ENCODE measurements at regions not wholly inside any gene's neighbourhood (a gene's known extent, or its start where the extent isn't known, plus 50 kb on each side); places are given as distances from the start of the nearest gene placed in this dataset.

DNA sequence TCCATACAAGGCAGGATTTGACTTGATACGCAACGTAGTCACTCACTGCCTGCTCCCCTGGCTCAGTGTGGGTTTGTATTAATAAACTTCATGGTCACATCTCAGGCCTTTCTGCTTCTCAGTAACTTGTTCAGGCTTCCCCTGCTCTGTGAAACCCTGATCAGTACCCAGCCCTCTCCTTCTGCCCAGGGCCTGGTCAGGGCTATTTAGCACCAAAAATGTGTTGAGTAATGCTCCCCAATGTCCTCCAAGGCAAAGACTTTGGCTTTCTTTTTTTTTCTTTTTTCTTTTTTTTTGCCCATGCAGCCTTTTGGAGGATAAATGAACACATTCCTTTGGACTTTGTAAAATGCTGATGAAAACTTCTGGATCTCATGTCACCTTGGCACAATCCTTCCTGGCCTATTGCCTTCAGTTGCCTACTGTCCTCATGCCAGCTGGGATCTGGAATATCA is 399.2 kb upstream of the KLF4 start:
- H3K36me3 Mint-ChIP-seq (ENCODE audit: low read depth) = peaks cover 3% of the 10 kb centered on the region; the same call in 2 of the 3 replicates
- Histone ChIP-seq H3K27ac (ENCODE audit: low read depth) (no peak overlapping the region), H4K20me1 (replicated peaks; ENCODE audit: insufficient read depth) (no peaks in the 10 kb centered on the region), H3K4me3 (no peak overlapping the region), H3K4me1 (ENCODE audit: insufficient read depth) (no peaks in the 10 kb centered on the region), H3K36me3 (ENCODE audit: insufficient read depth) (no peaks in the 10 kb centered on the region), H3F3A (replicated peaks; ENCODE audit: low read depth) (no peaks in the 10 kb centered on the region), H3K9me2 (ENCODE audit: insufficient read depth) (peaks cover 3% of the 10 kb centered on the region), H3K27me3 (ENCODE audit: insufficient read depth) (no peaks in the 10 kb centered on the region), H3K4me2 (no peak overlapping the region), H3K79me2 (replicated peaks; ENCODE audit: insufficient read depth) (no peaks in the 10 kb centered on the region), H2AFZ (no peak overlapping the region)
- H3K9me3 Mint-ChIP-seq = peaks cover 3% of the 10 kb centered on the region; the same call in 1 of the 3 replicates
- H3K27me3 Mint-ChIP-seq (ENCODE audit: insufficient read depth, low read depth, poor library complexity) = no peaks in the 10 kb centered on the region
- no peak overlapping the region for H3K27ac Mint-ChIP-seq
- ATAC-seq (no peak), DNase-seq (ENCODE audit: low spot score) (no peak)
- no peak overlapping the region for H3K4me3 Mint-ChIP-seq
- no peaks in the 10 kb centered on the region for H3K4me1 Mint-ChIP-seq
- TF ChIP-seq POLR2AphosphoS5 (IDR thresholded peaks at IDR 0.05; ENCODE audit: low read depth) = no peak
- no peak for TF ChIP-seq ZNF114 (CRISPR knock-in tag; IDR thresholded peaks at IDR 0.05)
- no peak for TF ChIP-seq CREB1 (CRISPR knock-in tag; IDR thresholded peaks at IDR 0.05; ENCODE audit: low read depth)
- no peak for TF ChIP-seq STAT1 (IDR thresholded peaks at IDR 0.05; ENCODE audit: unreplicated experiment)
- no peak for TF ChIP-seq NANOG (IDR thresholded peaks at IDR 0.05; ENCODE audit: borderline replicate concordance)
- TF ChIP-seq EZH2 (IDR thresholded peaks at IDR 0.05; ENCODE audit: low read depth, unreplicated experiment) = no peak
- TF ChIP-seq, protein P1, sequence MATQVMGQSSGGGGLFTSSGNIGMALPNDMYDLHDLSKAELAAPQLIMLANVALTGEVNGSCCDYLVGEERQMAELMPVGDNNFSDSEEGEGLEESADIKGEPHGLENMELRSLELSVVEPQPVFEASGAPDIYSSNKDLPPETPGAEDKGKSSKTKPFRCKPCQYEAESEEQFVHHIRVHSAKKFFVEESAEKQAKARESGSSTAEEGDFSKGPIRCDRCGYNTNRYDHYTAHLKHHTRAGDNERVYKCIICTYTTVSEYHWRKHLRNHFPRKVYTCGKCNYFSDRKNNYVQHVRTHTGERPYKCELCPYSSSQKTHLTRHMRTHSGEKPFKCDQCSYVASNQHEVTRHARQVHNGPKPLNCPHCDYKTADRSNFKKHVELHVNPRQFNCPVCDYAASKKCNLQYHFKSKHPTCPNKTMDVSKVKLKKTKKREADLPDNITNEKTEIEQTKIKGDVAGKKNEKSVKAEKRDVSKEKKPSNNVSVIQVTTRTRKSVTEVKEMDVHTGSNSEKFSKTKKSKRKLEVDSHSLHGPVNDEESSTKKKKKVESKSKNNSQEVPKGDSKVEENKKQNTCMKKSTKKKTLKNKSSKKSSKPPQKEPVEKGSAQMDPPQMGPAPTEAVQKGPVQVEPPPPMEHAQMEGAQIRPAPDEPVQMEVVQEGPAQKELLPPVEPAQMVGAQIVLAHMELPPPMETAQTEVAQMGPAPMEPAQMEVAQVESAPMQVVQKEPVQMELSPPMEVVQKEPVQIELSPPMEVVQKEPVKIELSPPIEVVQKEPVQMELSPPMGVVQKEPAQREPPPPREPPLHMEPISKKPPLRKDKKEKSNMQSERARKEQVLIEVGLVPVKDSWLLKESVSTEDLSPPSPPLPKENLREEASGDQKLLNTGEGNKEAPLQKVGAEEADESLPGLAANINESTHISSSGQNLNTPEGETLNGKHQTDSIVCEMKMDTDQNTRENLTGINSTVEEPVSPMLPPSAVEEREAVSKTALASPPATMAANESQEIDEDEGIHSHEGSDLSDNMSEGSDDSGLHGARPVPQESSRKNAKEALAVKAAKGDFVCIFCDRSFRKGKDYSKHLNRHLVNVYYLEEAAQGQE (IDR thresholded peaks at IDR 0.05; ENCODE audit: unreplicated experiment) = no peak

DNA sequence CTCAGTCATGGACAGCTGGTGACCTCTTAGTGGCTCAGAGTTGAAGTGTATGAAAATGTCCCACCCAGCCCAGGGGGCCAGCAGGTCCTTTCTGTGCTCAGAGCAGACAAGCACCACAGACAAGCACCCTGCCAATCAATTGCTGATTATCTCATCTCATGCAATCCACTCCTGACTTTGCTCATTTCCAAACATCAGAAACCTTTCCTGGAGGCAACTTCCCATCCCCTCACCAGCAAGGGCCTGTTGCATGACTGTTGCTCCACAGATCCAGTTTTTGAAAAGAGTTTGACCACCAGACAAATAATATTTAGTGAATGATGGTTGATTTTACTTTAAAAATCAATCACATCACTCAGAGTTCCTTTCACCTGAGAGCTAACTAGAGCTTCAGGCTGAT is 397.3 kb upstream of the KLF4 start:
- H3K4me3 Mint-ChIP-seq = no peak overlapping the region
- H3K4me1 Mint-ChIP-seq = no peaks in the 10 kb centered on the region
- Histone ChIP-seq H3K4me3 (no peak overlapping the region), H3K79me2 (replicated peaks; ENCODE audit: insufficient read depth) (no peaks in the 10 kb centered on the region), H3K27ac (ENCODE audit: low read depth) (no peak overlapping the region), H3K4me2 (no peak overlapping the region), H3K27me3 (ENCODE audit: insufficient read depth) (no peaks in the 10 kb centered on the region), H3F3A (replicated peaks; ENCODE audit: low read depth) (no peaks in the 10 kb centered on the region), H4K20me1 (replicated peaks; ENCODE audit: insufficient read depth) (no peaks in the 10 kb centered on the region), H2AFZ (no peak overlapping the region), H3K9me2 (ENCODE audit: insufficient read depth) (no peaks in the 10 kb centered on the region; the same call in 1 of the 2 replicates), H3K36me3 (ENCODE audit: insufficient read depth) (no peaks in the 10 kb centered on the region), H3K4me1 (ENCODE audit: insufficient read depth) (no peaks in the 10 kb centered on the region)
- DNase-seq (ENCODE audit: low spot score) = no peak
- peaks cover 2% of the 10 kb centered on the region; the same call in 2 of the 3 replicates for H3K36me3 Mint-ChIP-seq (ENCODE audit: low read depth)
- H3K27me3 Mint-ChIP-seq (ENCODE audit: insufficient read depth, low read depth, poor library complexity) = no peaks in the 10 kb centered on the region
- H3K27ac Mint-ChIP-seq = no peak overlapping the region
- ATAC-seq = no peak
- H3K9me3 Mint-ChIP-seq = peaks cover 3% of the 10 kb centered on the region; the same call in 1 of the 3 replicates
- TF ChIP-seq, protein P2, sequence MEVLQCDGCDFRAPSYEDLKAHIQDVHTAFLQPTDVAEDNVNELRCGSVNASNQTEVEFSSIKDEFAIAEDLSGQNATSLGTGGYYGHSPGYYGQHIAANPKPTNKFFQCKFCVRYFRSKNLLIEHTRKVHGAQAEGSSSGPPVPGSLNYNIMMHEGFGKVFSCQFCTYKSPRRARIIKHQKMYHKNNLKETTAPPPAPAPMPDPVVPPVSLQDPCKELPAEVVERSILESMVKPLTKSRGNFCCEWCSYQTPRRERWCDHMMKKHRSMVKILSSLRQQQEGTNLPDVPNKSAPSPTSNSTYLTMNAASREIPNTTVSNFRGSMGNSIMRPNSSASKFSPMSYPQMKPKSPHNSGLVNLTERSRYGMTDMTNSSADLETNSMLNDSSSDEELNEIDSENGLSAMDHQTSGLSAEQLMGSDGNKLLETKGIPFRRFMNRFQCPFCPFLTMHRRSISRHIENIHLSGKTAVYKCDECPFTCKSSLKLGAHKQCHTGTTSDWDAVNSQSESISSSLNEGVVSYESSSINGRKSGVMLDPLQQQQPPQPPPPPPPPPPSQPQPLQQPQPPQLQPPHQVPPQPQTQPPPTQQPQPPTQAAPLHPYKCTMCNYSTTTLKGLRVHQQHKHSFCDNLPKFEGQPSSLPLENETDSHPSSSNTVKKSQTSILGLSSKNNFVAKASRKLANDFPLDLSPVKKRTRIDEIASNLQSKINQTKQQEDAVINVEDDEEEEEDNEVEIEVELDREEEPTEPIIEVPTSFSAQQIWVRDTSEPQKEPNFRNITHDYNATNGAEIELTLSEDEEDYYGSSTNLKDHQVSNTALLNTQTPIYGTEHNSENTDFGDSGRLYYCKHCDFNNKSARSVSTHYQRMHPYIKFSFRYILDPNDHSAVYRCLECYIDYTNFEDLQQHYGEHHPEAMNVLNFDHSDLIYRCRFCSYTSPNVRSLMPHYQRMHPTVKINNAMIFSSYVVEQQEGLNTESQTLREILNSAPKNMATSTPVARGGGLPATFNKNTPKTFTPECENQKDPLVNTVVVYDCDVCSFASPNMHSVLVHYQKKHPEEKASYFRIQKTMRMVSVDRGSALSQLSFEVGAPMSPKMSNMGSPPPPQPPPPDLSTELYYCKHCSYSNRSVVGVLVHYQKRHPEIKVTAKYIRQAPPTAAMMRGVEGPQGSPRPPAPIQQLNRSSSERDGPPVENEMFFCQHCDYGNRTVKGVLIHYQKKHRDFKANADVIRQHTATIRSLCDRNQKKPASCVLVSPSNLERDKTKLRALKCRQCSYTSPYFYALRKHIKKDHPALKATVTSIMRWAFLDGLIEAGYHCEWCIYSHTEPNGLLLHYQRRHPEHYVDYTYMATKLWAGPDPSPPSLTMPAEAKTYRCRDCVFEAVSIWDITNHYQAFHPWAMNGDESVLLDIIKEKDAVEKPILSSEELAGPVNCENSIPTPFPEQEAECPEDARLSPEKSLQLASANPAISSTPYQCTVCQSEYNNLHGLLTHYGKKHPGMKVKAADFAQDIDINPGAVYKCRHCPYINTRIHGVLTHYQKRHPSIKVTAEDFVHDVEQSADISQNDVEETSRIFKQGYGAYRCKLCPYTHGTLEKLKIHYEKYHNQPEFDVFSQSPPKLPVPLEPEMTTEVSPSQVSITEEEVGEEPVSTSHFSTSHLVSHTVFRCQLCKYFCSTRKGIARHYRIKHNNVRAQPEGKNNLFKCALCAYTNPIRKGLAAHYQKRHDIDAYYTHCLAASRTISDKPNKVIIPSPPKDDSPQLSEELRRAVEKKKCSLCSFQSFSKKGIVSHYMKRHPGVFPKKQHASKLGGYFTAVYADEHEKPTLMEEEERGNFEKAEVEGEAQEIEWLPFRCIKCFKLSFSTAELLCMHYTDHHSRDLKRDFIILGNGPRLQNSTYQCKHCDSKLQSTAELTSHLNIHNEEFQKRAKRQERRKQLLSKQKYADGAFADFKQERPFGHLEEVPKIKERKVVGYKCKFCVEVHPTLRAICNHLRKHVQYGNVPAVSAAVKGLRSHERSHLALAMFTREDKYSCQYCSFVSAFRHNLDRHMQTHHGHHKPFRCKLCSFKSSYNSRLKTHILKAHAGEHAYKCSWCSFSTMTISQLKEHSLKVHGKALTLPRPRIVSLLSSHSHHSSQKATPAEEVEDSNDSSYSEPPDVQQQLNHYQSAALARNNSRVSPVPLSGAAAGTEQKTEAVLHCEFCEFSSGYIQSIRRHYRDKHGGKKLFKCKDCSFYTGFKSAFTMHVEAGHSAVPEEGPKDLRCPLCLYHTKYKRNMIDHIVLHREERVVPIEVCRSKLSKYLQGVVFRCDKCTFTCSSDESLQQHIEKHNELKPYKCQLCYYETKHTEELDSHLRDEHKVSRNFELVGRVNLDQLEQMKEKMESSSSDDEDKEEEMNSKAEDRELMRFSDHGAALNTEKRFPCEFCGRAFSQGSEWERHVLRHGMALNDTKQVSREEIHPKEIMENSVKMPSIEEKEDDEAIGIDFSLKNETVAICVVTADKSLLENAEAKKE (CRISPR knock-in tag; IDR thresholded peaks at IDR 0.05) = no peak
- TF ChIP-seq STAT1 (IDR thresholded peaks at IDR 0.05; ENCODE audit: unreplicated experiment) (no peak), ZNF331 (CRISPR knock-in tag; IDR thresholded peaks at IDR 0.05; ENCODE audit: low read depth) (no peak), ZNF114 (CRISPR knock-in tag; IDR thresholded peaks at IDR 0.05) (no peak)
- TF ChIP-seq, protein P3, sequence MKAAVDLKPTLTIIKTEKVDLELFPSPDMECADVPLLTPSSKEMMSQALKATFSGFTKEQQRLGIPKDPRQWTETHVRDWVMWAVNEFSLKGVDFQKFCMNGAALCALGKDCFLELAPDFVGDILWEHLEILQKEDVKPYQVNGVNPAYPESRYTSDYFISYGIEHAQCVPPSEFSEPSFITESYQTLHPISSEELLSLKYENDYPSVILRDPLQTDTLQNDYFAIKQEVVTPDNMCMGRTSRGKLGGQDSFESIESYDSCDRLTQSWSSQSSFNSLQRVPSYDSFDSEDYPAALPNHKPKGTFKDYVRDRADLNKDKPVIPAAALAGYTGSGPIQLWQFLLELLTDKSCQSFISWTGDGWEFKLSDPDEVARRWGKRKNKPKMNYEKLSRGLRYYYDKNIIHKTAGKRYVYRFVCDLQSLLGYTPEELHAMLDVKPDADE (IDR thresholded peaks at IDR 0.05) = no peak

Data from GM23338 (cell line).